GM06990 (cell line): ENCODE measurements at regions not wholly inside any gene's neighbourhood (a gene's known extent, or its start where the extent isn't known, plus 50 kb on each side); places are given as distances from the start of the nearest gene placed in this dataset.

Experiments used
- DNase-seq: peaks from one replicate; pipeline ENCODE4 v3.0.0-alpha.2; 2011; ENCODE audit not compliant: insufficient read length; ENCODE audit errors: extremely low read depth
- H3K27me3 ChIP-seq: replicated peaks from 2 replicates; pipeline ENCODE4 v1.6.0; 2011; ENCODE audit warnings: low read length; ENCODE audit not compliant: control insufficient read depth, insufficient read depth
- H3K36me3 ChIP-seq: 2 replicates; pipeline ENCODE4 v1.5.1; 2011; ENCODE audit warnings: low read length; ENCODE audit not compliant: control insufficient read depth, insufficient read depth
- H3K4me3 ChIP-seq: replicated peaks from 2 replicates; pipeline ENCODE4 v1.5.1; 2011; ENCODE audit warnings: low read depth, mild to moderate bottlenecking, control low read depth, low read length
- TF ChIP-seq, protein P1 (sequence below): IDR thresholded peaks from 2 replicates; pipeline ENCODE4 v1.5.1; 2011; ENCODE audit warnings: low read length, control low read depth, mild to moderate bottlenecking, inconsistent platforms; ENCODE audit not compliant: insufficient read depth, poor library complexity, severe bottlenecking

DNA sequence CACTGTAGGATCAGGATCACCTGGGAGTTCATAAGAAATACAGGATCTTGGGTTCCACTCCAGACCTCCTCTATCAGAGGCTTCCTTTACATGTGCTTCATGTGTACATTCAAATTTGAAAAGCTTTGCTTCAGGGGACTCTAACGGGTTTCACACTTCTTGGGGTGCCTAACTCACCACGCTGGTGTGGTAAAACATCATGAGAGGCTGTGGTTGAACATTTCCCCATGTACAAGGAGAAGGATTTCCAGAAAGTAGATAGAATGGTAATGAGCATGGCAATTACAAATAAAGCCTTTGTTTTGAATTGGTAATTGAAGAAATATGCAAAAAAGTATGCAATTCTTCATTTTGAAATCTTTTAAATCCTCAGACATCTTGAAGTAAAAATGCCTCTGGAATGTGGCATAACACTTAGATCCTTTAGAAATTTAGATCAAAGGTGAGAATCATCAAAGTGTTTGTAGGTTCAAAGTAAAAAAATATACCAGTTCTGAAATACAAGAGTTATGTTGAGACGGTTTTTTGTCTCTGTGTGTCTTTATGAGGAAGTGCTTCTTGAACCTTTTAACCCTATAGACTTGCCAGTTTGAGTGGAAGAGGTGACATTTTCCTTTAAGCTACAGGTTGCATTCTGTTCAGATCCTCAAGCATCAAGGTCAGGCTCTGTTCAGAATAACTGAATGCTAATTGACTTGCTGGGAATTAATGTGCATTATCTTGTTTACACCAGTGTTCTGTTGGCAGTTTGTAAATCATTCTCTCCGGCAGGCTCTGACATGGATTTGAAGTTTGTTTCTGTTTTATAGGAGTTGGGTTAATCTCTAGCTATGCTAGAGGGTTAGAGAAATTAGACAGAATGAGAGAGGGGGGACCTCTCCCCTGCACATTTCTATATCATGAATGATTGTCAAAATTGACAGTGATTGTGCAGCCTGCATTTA is 415.3 kb downstream of the MAN2A1 start:
- DNase-seq = no peak
- Histone ChIP-seq H3K27me3 (no peaks in the 10 kb centered on the region; the same call in 1 of the 2 replicates), H3K36me3 (no peaks in the 10 kb centered on the region), H3K4me3 (no peak overlapping the region)
- TF ChIP-seq, protein P1, sequence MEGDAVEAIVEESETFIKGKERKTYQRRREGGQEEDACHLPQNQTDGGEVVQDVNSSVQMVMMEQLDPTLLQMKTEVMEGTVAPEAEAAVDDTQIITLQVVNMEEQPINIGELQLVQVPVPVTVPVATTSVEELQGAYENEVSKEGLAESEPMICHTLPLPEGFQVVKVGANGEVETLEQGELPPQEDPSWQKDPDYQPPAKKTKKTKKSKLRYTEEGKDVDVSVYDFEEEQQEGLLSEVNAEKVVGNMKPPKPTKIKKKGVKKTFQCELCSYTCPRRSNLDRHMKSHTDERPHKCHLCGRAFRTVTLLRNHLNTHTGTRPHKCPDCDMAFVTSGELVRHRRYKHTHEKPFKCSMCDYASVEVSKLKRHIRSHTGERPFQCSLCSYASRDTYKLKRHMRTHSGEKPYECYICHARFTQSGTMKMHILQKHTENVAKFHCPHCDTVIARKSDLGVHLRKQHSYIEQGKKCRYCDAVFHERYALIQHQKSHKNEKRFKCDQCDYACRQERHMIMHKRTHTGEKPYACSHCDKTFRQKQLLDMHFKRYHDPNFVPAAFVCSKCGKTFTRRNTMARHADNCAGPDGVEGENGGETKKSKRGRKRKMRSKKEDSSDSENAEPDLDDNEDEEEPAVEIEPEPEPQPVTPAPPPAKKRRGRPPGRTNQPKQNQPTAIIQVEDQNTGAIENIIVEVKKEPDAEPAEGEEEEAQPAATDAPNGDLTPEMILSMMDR = no peak

DNA sequence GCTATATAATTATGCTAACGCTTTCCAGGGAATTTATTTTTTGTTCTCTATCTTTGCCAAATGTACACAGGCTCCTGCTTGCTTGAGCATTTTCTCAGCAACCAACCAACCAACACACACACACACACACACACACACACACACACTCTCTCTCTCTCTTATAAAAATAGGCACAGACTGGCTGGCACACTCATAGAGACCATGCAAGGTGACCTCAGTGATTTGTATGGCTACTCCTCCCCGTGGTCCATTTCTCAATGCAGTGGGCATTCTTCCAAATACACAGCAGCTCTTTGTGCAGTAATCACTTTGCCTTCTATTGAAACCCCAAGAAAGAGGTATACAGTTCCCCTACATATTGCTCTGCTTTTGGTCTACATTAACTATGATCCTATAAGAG is 416.0 kb downstream of the MAN2A1 start:
- TF ChIP-seq, protein P1 = no peak
- no peaks in the 10 kb centered on the region for H3K36me3 ChIP-seq
- DNase-seq = no peak
- no peak overlapping the region for H3K4me3 ChIP-seq
- no peaks in the 10 kb centered on the region; the same call in 1 of the 2 replicates for H3K27me3 ChIP-seq

DNA sequence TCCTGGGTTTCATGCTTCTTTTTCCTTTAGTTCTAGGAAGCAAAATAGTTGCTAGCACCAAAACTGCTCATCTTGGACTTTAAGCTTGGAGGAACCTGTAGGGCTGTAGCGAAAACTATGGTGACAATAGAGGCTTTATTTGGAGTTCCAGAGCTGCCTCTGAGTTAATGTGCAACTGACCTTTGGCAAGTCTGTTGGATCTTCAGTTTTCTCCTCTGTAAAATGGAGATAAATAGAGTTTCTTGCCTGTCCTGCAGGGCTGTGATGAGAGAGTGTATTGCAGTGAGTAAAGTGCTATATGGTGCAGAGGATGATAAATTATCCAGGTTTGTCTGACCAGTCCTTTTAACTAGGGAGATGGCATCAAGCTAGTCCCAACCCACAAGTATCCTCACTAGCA is 417.0 kb downstream of the MAN2A1 start:
- TF ChIP-seq, protein P1 = no peak
- no peaks in the 10 kb centered on the region for H3K36me3 ChIP-seq
- no peaks in the 10 kb centered on the region; the same call in 1 of the 2 replicates for H3K27me3 ChIP-seq
- no peak overlapping the region for H3K4me3 ChIP-seq
- DNase-seq = no peak

DNA sequence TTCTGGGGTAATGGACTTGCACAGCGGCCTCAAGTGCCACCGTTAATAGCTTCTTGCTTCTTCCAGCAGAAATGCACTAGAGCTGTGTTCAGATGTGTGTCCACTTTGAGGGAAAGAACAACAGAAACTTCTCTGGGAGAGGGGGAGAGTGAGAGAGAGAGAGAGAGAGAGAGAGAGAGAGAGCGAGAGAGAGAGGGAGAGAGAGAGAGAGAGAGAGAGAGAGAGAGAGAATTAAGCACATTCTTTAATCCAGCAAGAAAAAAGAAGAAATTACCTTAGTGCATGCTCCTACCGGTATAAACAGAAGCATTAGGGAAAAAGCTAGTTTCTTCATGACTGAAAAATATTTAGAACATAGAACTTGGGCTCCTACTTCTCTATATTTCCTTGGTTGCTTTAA is 418.8 kb downstream of the MAN2A1 start:
- Histone ChIP-seq H3K36me3 (no peaks in the 10 kb centered on the region), H3K27me3 (no peaks in the 10 kb centered on the region; the same call in 1 of the 2 replicates), H3K4me3 (no peak overlapping the region)
- no peak for DNase-seq
- TF ChIP-seq, protein P1 = no peak

DNA sequence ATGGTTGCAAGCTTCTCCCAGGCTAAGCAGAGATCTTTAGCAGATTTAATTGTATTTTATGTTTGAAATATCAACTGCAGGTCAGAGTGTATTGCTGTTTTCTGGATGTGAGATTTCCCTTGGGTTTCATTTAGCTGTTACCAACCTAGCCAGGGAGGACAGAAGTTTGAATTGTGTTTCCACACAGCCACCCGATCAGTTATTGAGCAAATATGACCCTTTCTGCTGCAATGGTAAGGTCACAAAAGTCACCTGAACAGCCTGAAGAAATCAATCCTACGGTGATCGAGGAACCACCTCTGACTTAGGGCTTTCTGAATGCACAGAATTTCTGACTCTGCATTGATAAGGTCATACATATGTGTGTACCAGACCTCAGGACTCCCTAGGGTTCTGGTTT is 419.9 kb downstream of the MAN2A1 start:
- TF ChIP-seq, protein P1 = no peak
- no peaks in the 10 kb centered on the region; the same call in 1 of the 2 replicates for H3K27me3 ChIP-seq
- H3K36me3 ChIP-seq = no peaks in the 10 kb centered on the region
- DNase-seq = no peak
- no peak overlapping the region for H3K4me3 ChIP-seq
